ENCODE measurements at regions not wholly inside any gene's neighbourhood (a gene's known extent, or its start where the extent isn't known, plus 50 kb on each side); places are given as distances from the start of the nearest gene placed in this dataset.
"Not testable (repeated sequence)": the region's sequence is repeated elsewhere in the genome, so short reads cannot be mapped to it uniquely, and the experiment has no call there.

- TF ChIP-seq CTCF (IDR thresholded peaks at IDR 0.05) (no peak), POLR2A (IDR thresholded peaks at IDR 0.05) (no peak)
- Histone ChIP-seq H3K36me3 (no peaks in the 10 kb centered on the region), H3K27ac (no peak overlapping the region), H3K4me3 (no peak overlapping the region), H3K4me1 (no peaks in the 10 kb centered on the region), H3K9me3 (no peaks in the 10 kb centered on the region), H3K27me3 (no peaks in the 10 kb centered on the region)
- intact Hi-C loops (cut with DNase I; ENCODE audit: low total_unique reads) = no loop called here
- DNase-seq = no peak
Measured at GRCh38 chr4:97134456-97134855, 1008.8 kb downstream of the STPG2 start.

GRCh38 chr4:97139791-97140190 is 1003.5 kb downstream of the STPG2 start:
- no peak overlapping the region for H3K4me3 ChIP-seq
- H3K4me1 ChIP-seq = no peaks in the 10 kb centered on the region
- H3K9me3 ChIP-seq = no peaks in the 10 kb centered on the region
- H3K27ac ChIP-seq = no peak overlapping the region
- DNase-seq = no peak
- TF ChIP-seq CTCF (IDR thresholded peaks at IDR 0.05) = no peak
- TF ChIP-seq POLR2A (IDR thresholded peaks at IDR 0.05) = no peak
- no peaks in the 10 kb centered on the region for H3K27me3 ChIP-seq
- intact Hi-C loops (cut with DNase I; ENCODE audit: low total_unique reads) = no loop called here
- H3K36me3 ChIP-seq = no peaks in the 10 kb centered on the region

- Histone ChIP-seq H3K27me3 (no peaks in the 10 kb centered on the region), H3K27ac (no peak overlapping the region), H3K36me3 (no peaks in the 10 kb centered on the region), H3K4me3 (no peak overlapping the region), H3K4me1 (no peaks in the 10 kb centered on the region), H3K9me3 (no peaks in the 10 kb centered on the region)
- intact Hi-C loops (cut with DNase I; ENCODE audit: low total_unique reads) = no loop called here
- TF ChIP-seq POLR2A (IDR thresholded peaks at IDR 0.05) = no peak
- no peak for TF ChIP-seq CTCF (IDR thresholded peaks at IDR 0.05)
- no peak for DNase-seq
Measured at GRCh38 chr4:97140545-97140944, 1002.7 kb downstream of the STPG2 start.

GRCh38 chr4:97141332-97141731 is 1001.9 kb downstream of the STPG2 start:
- H3K9me3 ChIP-seq; intact Hi-C loops (cut with DNase I; ENCODE audit: low total_unique reads); H3K27ac ChIP-seq; DNase-seq; H3K4me1 ChIP-seq; H3K27me3 ChIP-seq; H3K4me3 ChIP-seq; H3K36me3 ChIP-seq: not testable (repeated sequence)

GRCh38 chr4:97142410-97142809 is 1000.9 kb downstream of the STPG2 start:
- TF ChIP-seq POLR2A (IDR thresholded peaks at IDR 0.05) (no peak), CTCF (IDR thresholded peaks at IDR 0.05) (no peak)
- Histone ChIP-seq H3K36me3 (no peaks in the 10 kb centered on the region), H3K9me3 (no peaks in the 10 kb centered on the region), H3K27me3 (no peaks in the 10 kb centered on the region), H3K4me3 (no peak overlapping the region), H3K4me1 (no peaks in the 10 kb centered on the region), H3K27ac (no peak overlapping the region)
- DNase-seq = no peak
- intact Hi-C loops (cut with DNase I; ENCODE audit: low total_unique reads) = no loop called here

- intact Hi-C loops (cut with DNase I; ENCODE audit: low total_unique reads) = no loop called here
Measured at GRCh38 chr4:97142893-97143292, 1000.4 kb downstream of the STPG2 start.

More at GRCh38 chr4:97142893-97143292, 1000.4 kb downstream of the STPG2 start:
- no peak for DNase-seq
- Histone ChIP-seq H3K4me1 (no peaks in the 10 kb centered on the region), H3K27me3 (no peaks in the 10 kb centered on the region), H3K4me3 (no peak overlapping the region), H3K27ac (no peak overlapping the region), H3K9me3 (no peaks in the 10 kb centered on the region), H3K36me3 (no peaks in the 10 kb centered on the region)
- TF ChIP-seq CTCF (IDR thresholded peaks at IDR 0.05) = no peak
- TF ChIP-seq POLR2A (IDR thresholded peaks at IDR 0.05) = no peak
